Muscle of leg (tissue), 3 donors: ENCODE measurements at regions not wholly inside any gene's neighbourhood (a gene's known extent, or its start where the extent isn't known, plus 50 kb on each side); places are given as distances from the start of the nearest gene placed in this dataset.

Experiments used
- DNase-seq: peaks from one replicate; pipeline ENCODE4 v3.0.0; 2013
- H3K27ac ChIP-seq: one replicate; pipeline ENCODE4 v1.5.1; 2013; ENCODE audit warnings: mild to moderate bottlenecking, low read length, control low read depth
- H3K27me3 ChIP-seq: one replicate; pipeline ENCODE4 v1.6.1; 2013; ENCODE audit warnings: low read length; ENCODE audit not compliant: control insufficient read depth, insufficient read depth
- H3K36me3 ChIP-seq: one replicate; pipeline ENCODE4 v1.6.1; 2013; ENCODE audit warnings: low read length; ENCODE audit not compliant: control insufficient read depth, insufficient read depth
- H3K4me1 ChIP-seq: one replicate; pipeline ENCODE4 v1.6.1; 2013; ENCODE audit warnings: low read length; ENCODE audit not compliant: control insufficient read depth, insufficient read depth
- H3K4me3 ChIP-seq: one replicate; pipeline ENCODE4 v1.5.1; 2013; ENCODE audit warnings: low read length, control low read depth
- H3K9me3 ChIP-seq: replicated peaks from 2 replicates; pipeline ENCODE4 v1.6.1; 2013; ENCODE audit warnings: low read depth, low read length; ENCODE audit not compliant: control insufficient read depth
- WGBS: methylation state at CpG from one replicate; pipeline ENCODE4 v1.1.5; 2013; ENCODE audit warnings: missing lambda C conversion rate; ENCODE audit not compliant: insufficient coverage; 5-methylcytosine and 5-hydroxymethylcytosine counted together

- peak; percentile 28 for DNase-seq
- Histone ChIP-seq H3K4me3 (no peak overlapping the region), H3K9me3 (no peaks in the 10 kb centered on the region), H3K27me3 (no peaks in the 10 kb centered on the region), H3K27ac (no peak overlapping the region), H3K4me1 (no peaks in the 10 kb centered on the region), H3K36me3 (no peaks in the 10 kb centered on the region)
These were observed 112.6 kb upstream of the NT5C1B start for GRCh38 chr2:18701981-18702380.

- no peaks in the 10 kb centered on the region for H3K9me3 ChIP-seq
- peak; percentile 15 for DNase-seq
These were observed 112.2 kb upstream of the NT5C1B start for GRCh38 chr2:18701546-18701945.

GRCh38 chr2:18690342-18690741, 101.0 kb upstream of the NT5C1B start:
- Histone ChIP-seq H3K4me3 (no peak overlapping the region), H3K27ac (no peak overlapping the region), H3K36me3 (no peaks in the 10 kb centered on the region), H3K27me3 (no peaks in the 10 kb centered on the region), H3K4me1 (no peaks in the 10 kb centered on the region), H3K9me3 (no peaks in the 10 kb centered on the region)
- WGBS, result 76% methylated on average over 6 of the region's 6 CpGs
- DNase-seq, result no peak

More at GRCh38 chr2:18701546-18701945, 112.2 kb upstream of the NT5C1B start:
- no peaks in the 10 kb centered on the region for H3K4me1 ChIP-seq
- H3K36me3 ChIP-seq, result no peaks in the 10 kb centered on the region
- no peaks in the 10 kb centered on the region for H3K27me3 ChIP-seq
- H3K4me3 ChIP-seq, result no peak overlapping the region
- WGBS, result no CpG with 5 or more reads among the region's 2 CpGs
- no peak overlapping the region for H3K27ac ChIP-seq

- Histone ChIP-seq H3K27me3 (no peaks in the 10 kb centered on the region), H3K27ac (no peak overlapping the region), H3K36me3 (no peaks in the 10 kb centered on the region), H3K9me3 (no peaks in the 10 kb centered on the region), H3K4me3 (no peak overlapping the region), H3K4me1 (no peaks in the 10 kb centered on the region)
- 43% methylated on average over 1 of the region's 2 CpGs for WGBS
- no peak for DNase-seq
These were observed 95.1 kb upstream of the NT5C1B start for GRCh38 chr2:18684206-18685038.

- DNase-seq, result no peak
- WGBS, result no CpG with 5 or more reads among the region's 1 CpG
- Histone ChIP-seq H3K9me3 (no peaks in the 10 kb centered on the region), H3K27ac (no peak overlapping the region), H3K4me1 (no peaks in the 10 kb centered on the region), H3K27me3 (no peaks in the 10 kb centered on the region), H3K36me3 (no peaks in the 10 kb centered on the region), H3K4me3 (no peak overlapping the region)
These were observed 93.3 kb upstream of the NT5C1B start for GRCh38 chr2:18682681-18683080.

GRCh38 chr2:18677280-18677679, 87.9 kb upstream of the NT5C1B start:
- H3K9me3 ChIP-seq, result peaks cover 6% of the 10 kb centered on the region
- no peak overlapping the region for H3K4me3 ChIP-seq
- H3K27me3 ChIP-seq, result peaks cover 2% of the 10 kb centered on the region
- no peak for DNase-seq
- no peaks in the 10 kb centered on the region for H3K36me3 ChIP-seq
- 75% methylated on average over 2 of the region's 2 CpGs for WGBS
- H3K4me1 ChIP-seq, result no peaks in the 10 kb centered on the region
- no peak overlapping the region for H3K27ac ChIP-seq

- H3K4me3 ChIP-seq, result no peak overlapping the region
- H3K27me3 ChIP-seq, result peaks cover 2% of the 10 kb centered on the region
- no peaks in the 10 kb centered on the region for H3K36me3 ChIP-seq
- no peak for DNase-seq
- no peaks in the 10 kb centered on the region for H3K4me1 ChIP-seq
- peaks cover 6% of the 10 kb centered on the region for H3K9me3 ChIP-seq
- H3K27ac ChIP-seq, result no peak overlapping the region
These were observed 84.9 kb upstream of the NT5C1B start for GRCh38 chr2:18674309-18674708.

GRCh38 chr2:18671363-18671762, 82.0 kb upstream of the NT5C1B start:
- H3K4me1 ChIP-seq, result no peaks in the 10 kb centered on the region
- H3K4me3 ChIP-seq, result no peak overlapping the region

GRCh38 chr2:18668221-18668620, 78.9 kb upstream of the NT5C1B start:
- Histone ChIP-seq H3K4me1 (no peaks in the 10 kb centered on the region), H3K4me3 (no peak overlapping the region), H3K27me3 (no peaks in the 10 kb centered on the region), H3K9me3 (no peaks in the 10 kb centered on the region), H3K36me3 (no peaks in the 10 kb centered on the region), H3K27ac (no peak overlapping the region)
- WGBS, result no CpG with 5 or more reads among the region's 2 CpGs
- DNase-seq, result peak; percentile 45

More at GRCh38 chr2:18671363-18671762, 82.0 kb upstream of the NT5C1B start:
- no peaks in the 10 kb centered on the region for H3K36me3 ChIP-seq
- H3K27ac ChIP-seq, result no peak overlapping the region
- no peaks in the 10 kb centered on the region for H3K27me3 ChIP-seq
- peaks cover 6% of the 10 kb centered on the region for H3K9me3 ChIP-seq
- DNase-seq, result no peak

- WGBS, result no CpG with 5 or more reads among the region's 1 CpG
- Histone ChIP-seq H3K4me1 (no peaks in the 10 kb centered on the region), H3K4me3 (no peak overlapping the region)
These were observed 75.1 kb upstream of the NT5C1B start for GRCh38 chr2:18664421-18664820.

GRCh38 chr2:18663861-18664260, 74.5 kb upstream of the NT5C1B start:
- H3K36me3 ChIP-seq, result no peaks in the 10 kb centered on the region
- DNase-seq, result no peak
- no peak overlapping the region for H3K27ac ChIP-seq
- H3K4me3 ChIP-seq, result no peak overlapping the region
- H3K27me3 ChIP-seq, result no peaks in the 10 kb centered on the region
- H3K9me3 ChIP-seq, result no peaks in the 10 kb centered on the region
- no peaks in the 10 kb centered on the region for H3K4me1 ChIP-seq
- 17% methylated on average over 1 of the region's 3 CpGs for WGBS

More at GRCh38 chr2:18664421-18664820, 75.1 kb upstream of the NT5C1B start:
- H3K36me3 ChIP-seq, result no peaks in the 10 kb centered on the region
- no peaks in the 10 kb centered on the region for H3K27me3 ChIP-seq
- DNase-seq, result no peak
- no peaks in the 10 kb centered on the region for H3K9me3 ChIP-seq
- H3K27ac ChIP-seq, result no peak overlapping the region
